Stimulated activated naive CD8-positive, alpha-beta T cell treated with anti-CD3 and anti-CD28 coated beads, Interleukin-15, amount 100 ng/mL, for 72 hours (primary cell): ENCODE measurements at regions not wholly inside any gene's neighbourhood (a gene's known extent, or its start where the extent isn't known, plus 50 kb on each side); places are given as distances from the start of the nearest gene placed in this dataset.
"Not testable (repeated sequence)": the region's sequence is repeated elsewhere in the genome, so short reads cannot be mapped to it uniquely, and the experiment has no call there.

Source experiments
- ATAC-seq: fragments of 150-1000 bp; cut with Tn5 transposase; 2 replicates; pipeline ENCODE4 v1.10.0; 2021; ENCODE audit warnings: mild to moderate bottlenecking, moderate library complexity
- DNase-seq, 2 donors: peaks; one replicate each; pipeline ENCODE4 v3.0.0; 2021 to 2022
- H3K27ac Mint-ChIP-seq, 2 donors: one replicate each; pipeline ENCODE4 v1.8.0; 2022; ENCODE audit warnings: mild to moderate bottlenecking in 2 of 2, mixed read lengths in 2 of 2, moderate library complexity in 2 of 2
- H3K27me3 Mint-ChIP-seq: one replicate; pipeline ENCODE4 v1.8.0; 2022; ENCODE audit warnings: mixed read lengths
- H3K4me1 Mint-ChIP-seq: one replicate; pipeline ENCODE4 v1.8.0; 2022; ENCODE audit warnings: mild to moderate bottlenecking, mixed read lengths
- H3K4me3 Mint-ChIP-seq, 2 donors: one replicate each; pipeline ENCODE4 v1.8.0; 2022; ENCODE audit warnings: mild to moderate bottlenecking in 2 of 2, mixed read lengths in 2 of 2, moderate library complexity in 1 of 2
- H3K9me3 Mint-ChIP-seq, 2 donors: one replicate each; pipeline ENCODE4 v1.8.0; 2022; ENCODE audit warnings: mixed read lengths in 2 of 2

GRCh38 chrX:9373789-9374188, 91.1 kb upstream of the TBL1X start:
- Mint-ChIP-seq H3K27me3 (no peaks in the 10 kb centered on the region), H3K9me3 (no peaks in the 10 kb centered on the region), H3K4me1 (peaks cover 17% of the 10 kb centered on the region), H3K27ac (no peak overlapping the region), H3K4me3 (no peak overlapping the region)
- no peak for DNase-seq
- ATAC-seq = no peak

DNA sequence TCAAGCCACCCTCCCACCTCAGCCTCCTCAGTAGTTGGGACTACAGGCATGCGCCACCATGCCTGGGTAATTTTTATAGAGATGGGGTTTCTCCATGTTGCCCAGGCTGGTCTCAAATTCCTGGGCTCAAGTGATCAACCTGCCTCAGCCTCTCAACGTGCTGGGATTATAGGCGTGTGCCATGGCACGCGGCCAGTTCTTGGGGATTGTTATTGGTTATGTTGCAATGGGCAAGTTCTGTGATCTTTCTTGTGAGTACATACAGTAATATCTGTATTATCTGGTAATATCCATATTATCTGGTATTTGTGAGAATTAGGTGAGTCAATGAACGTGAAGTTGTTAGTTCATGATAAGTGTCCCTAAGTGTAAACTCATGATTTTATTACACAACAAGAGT, 90.3 kb upstream of the TBL1X start:
- ATAC-seq = no peak
- Mint-ChIP-seq H3K27ac (no peak overlapping the region), H3K4me3 (no peak overlapping the region), H3K4me1 (peaks cover 11% of the 10 kb centered on the region), H3K27me3 (no peaks in the 10 kb centered on the region), H3K9me3 (no peaks in the 10 kb centered on the region)
- DNase-seq = no peak

DNA sequence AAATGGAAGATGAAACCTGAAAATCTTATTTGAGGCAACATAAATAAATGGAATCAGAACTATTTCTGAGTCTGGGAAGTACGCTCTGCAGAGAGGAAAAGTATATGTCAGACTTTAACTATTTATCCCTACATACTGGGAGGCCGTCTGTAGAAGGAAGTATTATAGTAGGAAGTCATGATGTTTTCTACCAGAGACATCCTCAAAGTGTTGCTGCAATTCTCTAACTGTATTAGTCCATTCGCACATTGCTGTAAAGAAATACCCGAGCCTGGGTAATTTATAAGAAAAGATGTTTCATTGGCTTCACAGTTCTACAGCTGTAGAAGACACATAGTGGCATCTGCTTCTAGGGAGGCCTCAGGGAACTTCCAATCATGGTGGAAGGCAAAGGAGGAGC, 88.7 kb upstream of the TBL1X start:
- H3K27me3 Mint-ChIP-seq = no peaks in the 10 kb centered on the region
- H3K27ac Mint-ChIP-seq = no peak overlapping the region
- H3K9me3 Mint-ChIP-seq = no peaks in the 10 kb centered on the region
- H3K4me1 Mint-ChIP-seq = peaks cover 8% of the 10 kb centered on the region
- ATAC-seq (no peak), DNase-seq (no peak)
- no peak overlapping the region for H3K4me3 Mint-ChIP-seq

- not testable (repeated sequence) for H3K27me3 Mint-ChIP-seq, H3K4me1 Mint-ChIP-seq, H3K27ac Mint-ChIP-seq, DNase-seq, H3K9me3 Mint-ChIP-seq, ATAC-seq, H3K4me3 Mint-ChIP-seq
Observed at GRCh38 chrX:9377216-9377615, 87.6 kb upstream of the TBL1X start.

GRCh38 chrX:9378980-9379696, 85.7 kb upstream of the TBL1X start:
- H3K9me3 Mint-ChIP-seq = no peaks in the 10 kb centered on the region
- H3K27ac Mint-ChIP-seq = peak overlapping the region in 1 of 2 donors; percentile 48
- no peak overlapping the region for H3K4me3 Mint-ChIP-seq
- ATAC-seq (no peak), DNase-seq (no peak)
- peaks cover 8% of the 10 kb centered on the region for H3K4me1 Mint-ChIP-seq
- H3K27me3 Mint-ChIP-seq = no peaks in the 10 kb centered on the region

DNA sequence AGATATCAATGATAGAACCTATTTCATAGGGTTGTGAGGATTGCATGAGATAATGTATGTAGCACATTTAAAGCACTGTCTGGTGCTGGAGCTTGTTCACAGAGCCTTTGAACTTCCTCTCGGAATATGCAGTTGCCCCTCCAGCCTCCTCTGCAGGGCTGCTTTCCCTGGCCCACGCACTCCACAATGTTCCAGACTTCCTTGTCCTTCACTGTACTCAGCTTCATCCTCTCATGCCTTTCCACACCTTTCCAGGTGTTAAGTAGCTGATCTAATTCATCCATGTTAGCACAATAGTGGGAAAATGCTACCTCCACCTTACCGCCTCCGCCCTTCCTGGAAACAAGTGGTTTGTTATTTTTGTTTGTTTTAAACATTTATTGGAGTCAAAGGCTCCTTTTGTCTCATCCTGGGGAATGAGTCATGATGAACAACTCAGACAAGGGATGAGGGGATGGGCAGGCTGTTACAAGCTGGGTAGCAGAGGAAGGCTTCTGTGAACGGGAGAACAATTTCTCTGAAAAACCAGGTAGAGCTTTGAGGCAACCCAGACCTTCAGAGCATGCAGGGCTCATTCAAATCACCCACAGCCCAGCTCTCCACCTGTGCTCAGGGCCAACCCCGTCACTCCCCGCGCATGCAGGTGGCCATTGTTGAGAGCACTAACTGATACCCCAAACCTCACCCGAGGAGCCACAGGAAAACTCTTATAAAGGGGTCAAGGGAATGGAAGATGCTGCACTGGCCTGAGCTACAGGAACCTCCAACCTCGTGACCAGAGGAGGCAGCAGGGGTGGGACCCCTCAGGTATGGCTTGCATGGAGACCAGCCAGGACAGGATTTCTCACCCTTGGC, 84.9 kb upstream of the TBL1X start:
- H3K9me3 Mint-ChIP-seq = no peaks in the 10 kb centered on the region
- ATAC-seq = no peak
- H3K4me1 Mint-ChIP-seq = peaks cover 8% of the 10 kb centered on the region
- no peak for DNase-seq
- H3K4me3 Mint-ChIP-seq = no peak overlapping the region
- H3K27me3 Mint-ChIP-seq = no peaks in the 10 kb centered on the region
- H3K27ac Mint-ChIP-seq = peak overlapping the region in 1 of 2 donors; percentile 27

DNA sequence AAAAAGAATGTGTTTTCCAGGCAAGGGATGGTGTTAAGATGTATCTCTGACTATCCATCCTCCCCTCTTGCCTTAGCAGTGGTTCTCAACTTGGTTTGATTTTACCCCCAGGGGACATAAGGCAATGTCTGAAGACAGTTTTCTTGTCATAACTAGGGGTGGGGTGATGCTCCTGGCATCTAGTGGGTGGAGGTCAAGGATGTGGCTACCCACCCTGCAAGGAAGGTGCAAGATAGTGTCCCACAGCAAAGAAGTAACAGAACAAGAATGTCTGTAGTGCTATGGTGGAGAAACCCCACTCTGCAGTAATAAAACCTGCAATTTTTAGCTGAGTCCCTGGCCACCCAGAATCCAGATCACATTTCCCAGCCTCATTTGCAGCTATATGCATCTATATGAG, 81.2 kb upstream of the TBL1X start:
- no peak overlapping the region for H3K27ac Mint-ChIP-seq
- no peak for ATAC-seq
- peaks cover 8% of the 10 kb centered on the region for H3K4me1 Mint-ChIP-seq
- no peaks in the 10 kb centered on the region for H3K9me3 Mint-ChIP-seq
- no peak overlapping the region for H3K4me3 Mint-ChIP-seq
- H3K27me3 Mint-ChIP-seq = no peaks in the 10 kb centered on the region
- no peak for DNase-seq

DNA sequence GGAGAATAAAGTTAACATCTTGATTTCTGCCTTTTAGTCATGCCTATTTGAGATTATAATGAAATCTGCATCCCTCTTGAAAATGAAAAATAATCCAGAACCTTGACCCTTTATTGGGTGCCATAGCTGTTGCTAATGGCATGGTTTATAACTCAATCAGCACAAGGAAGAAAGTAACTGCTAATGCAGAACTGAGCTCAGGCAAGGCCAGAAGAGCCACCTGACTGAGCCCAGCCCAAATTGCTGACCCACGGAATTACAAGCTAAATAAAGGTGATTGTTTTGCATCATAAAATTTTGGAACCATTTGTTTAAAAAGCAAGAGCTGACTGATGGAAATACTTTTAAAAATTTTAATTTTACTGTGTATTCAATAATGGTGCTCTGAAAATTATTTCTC, 76.4 kb upstream of the TBL1X start:
- H3K27me3 Mint-ChIP-seq = no peaks in the 10 kb centered on the region
- H3K27ac Mint-ChIP-seq = no peak overlapping the region
- no peak overlapping the region for H3K4me3 Mint-ChIP-seq
- ATAC-seq (no peak), DNase-seq (no peak)
- no peaks in the 10 kb centered on the region for H3K9me3 Mint-ChIP-seq
- H3K4me1 Mint-ChIP-seq = no peaks in the 10 kb centered on the region

DNA sequence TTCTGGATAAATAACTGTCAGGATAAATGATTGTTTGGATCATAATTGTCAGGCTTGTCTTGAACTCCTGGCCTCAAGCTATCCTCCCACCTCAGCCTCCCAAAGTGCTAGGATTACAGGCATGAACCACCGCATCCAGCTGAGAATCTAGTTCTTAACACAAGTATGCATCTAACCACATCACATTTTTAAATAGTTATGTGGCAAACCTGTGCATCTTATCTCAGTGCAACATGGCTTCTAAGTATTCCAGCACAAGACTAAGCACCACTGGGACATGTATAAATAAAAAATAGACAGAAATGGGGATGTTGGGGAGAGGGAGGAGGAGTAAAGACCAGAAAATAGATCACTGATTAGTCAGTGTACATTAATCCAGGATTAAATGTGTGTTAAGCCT, 74.7 kb upstream of the TBL1X start:
- no peak overlapping the region for H3K4me3 Mint-ChIP-seq
- no peaks in the 10 kb centered on the region for H3K4me1 Mint-ChIP-seq
- no peaks in the 10 kb centered on the region for H3K9me3 Mint-ChIP-seq
- no peaks in the 10 kb centered on the region for H3K27me3 Mint-ChIP-seq
- no peak for ATAC-seq
- no peak for DNase-seq
- H3K27ac Mint-ChIP-seq = no peak overlapping the region

- Mint-ChIP-seq H3K9me3 (no peaks in the 10 kb centered on the region), H3K4me3 (no peak overlapping the region), H3K4me1 (no peaks in the 10 kb centered on the region), H3K27me3 (no peaks in the 10 kb centered on the region), H3K27ac (no peak overlapping the region)
- ATAC-seq (no peak), DNase-seq (no peak)
Observed at GRCh38 chrX:9390693-9391368, 74.0 kb upstream of the TBL1X start.

DNA sequence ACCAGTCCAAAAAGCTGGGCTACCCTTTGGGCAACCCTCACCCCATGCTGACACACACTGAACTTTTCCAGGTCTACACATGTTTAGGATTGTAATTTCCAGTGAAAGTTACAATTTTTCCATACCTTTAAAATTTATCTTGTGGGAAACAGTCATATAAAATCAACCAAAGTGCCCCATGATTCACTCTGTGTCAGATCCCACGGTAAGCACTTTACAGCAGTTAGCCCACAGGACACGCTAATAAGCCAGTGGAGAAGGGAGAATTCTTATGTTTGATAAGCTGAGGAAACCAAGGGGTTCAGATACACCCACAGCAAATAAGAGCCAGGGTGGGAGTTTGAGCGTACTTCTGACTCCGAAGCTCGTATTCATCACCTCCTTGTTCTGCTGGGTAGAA, 72.4 kb upstream of the TBL1X start:
- DNase-seq (no peak), ATAC-seq (no peak)
- Mint-ChIP-seq H3K27me3 (no peaks in the 10 kb centered on the region), H3K27ac (no peak overlapping the region), H3K9me3 (no peaks in the 10 kb centered on the region), H3K4me1 (no peaks in the 10 kb centered on the region), H3K4me3 (no peak overlapping the region)

DNA sequence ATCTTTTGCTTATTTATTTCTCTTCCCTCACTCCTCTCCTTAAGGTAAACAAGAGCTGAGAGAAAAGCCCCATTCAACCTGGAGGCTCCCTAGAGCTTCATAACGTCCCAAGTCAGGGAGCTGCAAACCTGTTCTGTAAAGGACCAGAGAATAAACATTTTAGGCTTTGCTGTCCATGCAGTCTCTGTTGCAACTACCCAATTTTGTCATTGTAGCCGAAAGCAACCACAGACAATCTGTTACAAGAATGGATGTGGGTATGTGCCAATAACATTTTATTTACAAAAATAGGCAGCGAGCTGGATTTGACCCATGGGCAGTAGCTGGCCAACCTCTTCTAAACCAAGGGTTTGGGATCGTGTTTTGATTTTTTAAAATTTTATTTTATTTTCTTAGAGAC, 71.3 kb upstream of the TBL1X start:
- no peak for DNase-seq
- H3K27ac Mint-ChIP-seq = no peak overlapping the region
- ATAC-seq = no peak
- no peaks in the 10 kb centered on the region for H3K4me1 Mint-ChIP-seq
- no peak overlapping the region for H3K4me3 Mint-ChIP-seq
- no peaks in the 10 kb centered on the region for H3K27me3 Mint-ChIP-seq
- H3K9me3 Mint-ChIP-seq = no peaks in the 10 kb centered on the region

DNA sequence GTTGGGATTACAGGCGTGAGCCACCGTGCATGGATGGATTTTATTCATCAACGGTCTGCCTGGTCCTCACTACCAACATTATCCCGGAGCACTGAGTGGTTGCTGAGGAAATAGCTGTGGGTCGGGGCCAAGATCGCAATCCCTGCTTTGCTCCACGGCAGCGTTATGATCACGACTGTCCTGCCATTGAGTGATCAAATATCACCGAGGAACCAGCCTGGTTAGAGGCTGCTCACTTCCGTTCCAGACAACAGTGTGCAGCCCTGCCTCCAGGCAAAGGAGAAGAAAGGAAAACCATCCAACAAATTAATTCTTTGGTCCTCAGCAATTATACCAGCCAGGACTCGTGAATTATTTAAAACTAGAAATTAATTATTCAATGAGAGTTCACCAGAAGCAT, 70.6 kb upstream of the TBL1X start:
- H3K27ac Mint-ChIP-seq = no peak overlapping the region
- no peak for DNase-seq
- no peak overlapping the region for H3K4me3 Mint-ChIP-seq
- H3K9me3 Mint-ChIP-seq = no peaks in the 10 kb centered on the region
- H3K4me1 Mint-ChIP-seq = no peaks in the 10 kb centered on the region
- H3K27me3 Mint-ChIP-seq = no peaks in the 10 kb centered on the region
- no peak for ATAC-seq

DNA sequence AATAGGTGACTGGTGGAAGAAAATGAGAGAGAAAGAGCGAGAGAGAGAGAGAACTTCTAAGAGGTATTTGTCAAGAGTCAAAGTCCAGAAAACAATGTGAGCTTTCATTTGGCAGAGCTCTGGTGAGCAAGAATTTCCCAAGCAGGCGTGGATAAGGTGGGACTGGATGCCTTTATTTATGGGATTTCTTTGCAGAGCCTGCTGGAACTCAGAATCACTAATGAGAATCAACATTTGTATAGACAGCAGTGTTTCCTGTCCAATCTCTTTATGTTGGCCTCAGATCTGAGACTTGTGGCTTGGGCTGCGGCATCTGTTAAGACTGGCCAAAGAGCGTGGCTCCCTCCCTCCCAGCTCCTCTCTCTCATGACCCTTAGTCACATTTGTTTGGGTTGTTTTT, 67.9 kb upstream of the TBL1X start:
- H3K27ac Mint-ChIP-seq = no peak overlapping the region
- H3K4me3 Mint-ChIP-seq = no peak overlapping the region
- H3K27me3 Mint-ChIP-seq = no peaks in the 10 kb centered on the region
- ATAC-seq (no peak), DNase-seq (no peak)
- no peaks in the 10 kb centered on the region for H3K9me3 Mint-ChIP-seq
- no peaks in the 10 kb centered on the region for H3K4me1 Mint-ChIP-seq

DNA sequence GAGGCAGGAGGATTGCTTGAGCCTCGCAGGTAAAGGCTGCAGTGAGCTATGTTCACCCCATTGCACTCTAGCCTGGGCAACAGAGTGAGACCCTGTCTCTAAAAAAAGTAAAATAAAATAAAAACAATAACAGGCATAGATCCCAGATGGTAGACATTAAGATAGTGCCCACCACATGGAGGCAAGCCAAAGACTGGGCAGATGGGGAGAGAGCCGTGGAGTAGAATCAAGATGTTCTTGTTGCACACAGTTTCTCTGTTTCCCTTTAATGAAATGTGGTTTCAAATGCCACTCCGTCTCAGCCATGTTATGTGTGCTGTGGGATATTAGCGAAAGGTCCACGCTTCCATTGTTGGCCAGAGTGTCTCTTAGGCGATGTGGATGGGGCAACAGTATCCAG, 63.8 kb upstream of the TBL1X start:
- H3K9me3 Mint-ChIP-seq = no peaks in the 10 kb centered on the region
- H3K27ac Mint-ChIP-seq = no peak overlapping the region
- no peak for DNase-seq
- ATAC-seq = no peak
- no peak overlapping the region for H3K4me3 Mint-ChIP-seq
- H3K4me1 Mint-ChIP-seq = no peaks in the 10 kb centered on the region
- no peaks in the 10 kb centered on the region for H3K27me3 Mint-ChIP-seq

GRCh38 chrX:9403374-9403773, 61.5 kb upstream of the TBL1X start:
- Mint-ChIP-seq H3K27ac (no peak overlapping the region), H3K4me3 (no peak overlapping the region), H3K9me3 (no peaks in the 10 kb centered on the region), H3K4me1 (no peaks in the 10 kb centered on the region), H3K27me3 (no peaks in the 10 kb centered on the region)
- ATAC-seq = no peak
- DNase-seq = no peak
